HG02884 (cell line): ENCODE measurements at regions not wholly inside any gene's neighbourhood (a gene's known extent, or its start where the extent isn't known, plus 50 kb on each side); places are given as distances from the start of the nearest gene placed in this dataset.

Experiments
- ATAC-seq: cut with Tn5 transposase; IDR thresholded peaks from one replicate; pipeline ENCODE4 v1.9.1; 2021; ENCODE audit warnings: mild to moderate bottlenecking, moderate library complexity; ENCODE audit not compliant: unreplicated experiment

DNA sequence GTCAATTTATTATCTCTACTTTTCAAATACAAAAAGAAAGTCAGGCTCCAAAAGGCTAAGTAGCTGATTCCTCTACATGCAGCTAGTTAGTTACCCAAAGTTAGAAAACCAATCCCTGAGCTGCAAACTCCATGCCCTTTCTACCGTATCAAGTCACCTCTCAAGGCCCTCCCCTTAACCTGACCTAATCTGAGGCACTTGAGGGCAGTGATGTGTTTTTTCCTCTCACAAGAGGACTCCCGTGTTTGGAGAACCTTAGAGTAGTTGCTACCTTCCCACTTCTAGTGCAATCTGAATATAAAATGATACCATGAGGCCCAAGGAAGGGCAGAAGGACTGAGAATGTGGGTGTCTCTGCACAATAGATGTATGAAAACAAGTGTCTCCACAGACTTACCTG is 907.9 kb upstream of the CELF4 start:
- ATAC-seq = no peak

DNA sequence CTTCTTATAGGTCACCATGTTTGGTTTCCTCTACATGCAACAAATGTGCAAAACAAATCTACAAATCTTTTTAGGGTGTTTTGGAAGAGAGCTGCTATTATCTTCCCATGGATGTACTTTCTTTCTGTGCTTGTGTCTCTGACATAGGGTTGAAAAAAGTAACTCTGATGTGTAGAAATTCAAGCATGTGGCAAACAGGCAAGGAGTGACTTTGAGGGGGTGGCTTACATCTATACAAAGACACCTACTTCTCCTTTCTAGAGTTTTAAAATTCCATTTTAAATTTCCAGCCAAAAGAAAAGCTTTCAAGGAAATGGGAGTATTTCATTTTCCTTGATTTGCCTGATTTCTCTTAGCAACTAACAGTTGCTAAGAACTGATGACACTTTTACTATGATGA is 904.8 kb upstream of the CELF4 start:
- ATAC-seq = no peak

DNA sequence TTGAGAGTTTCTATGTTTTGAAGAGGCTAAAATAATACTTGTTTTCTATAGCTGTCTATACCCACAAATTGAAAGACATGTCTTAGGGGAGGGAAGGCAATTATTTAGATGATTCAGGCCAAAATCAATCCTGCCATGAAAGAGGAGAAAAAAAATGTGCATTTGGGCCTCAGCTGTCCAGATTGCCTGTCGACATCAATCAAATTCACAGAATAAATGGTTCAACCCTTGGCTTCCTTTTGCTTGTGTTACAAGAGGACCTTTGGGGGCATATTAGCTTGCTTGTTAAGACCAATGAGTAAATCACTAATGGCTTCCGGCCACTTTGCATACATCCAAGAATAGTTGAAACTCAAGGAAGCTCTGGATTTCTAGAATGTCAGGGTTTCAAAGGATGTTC is 900.8 kb upstream of the CELF4 start:
- no peak for ATAC-seq

DNA sequence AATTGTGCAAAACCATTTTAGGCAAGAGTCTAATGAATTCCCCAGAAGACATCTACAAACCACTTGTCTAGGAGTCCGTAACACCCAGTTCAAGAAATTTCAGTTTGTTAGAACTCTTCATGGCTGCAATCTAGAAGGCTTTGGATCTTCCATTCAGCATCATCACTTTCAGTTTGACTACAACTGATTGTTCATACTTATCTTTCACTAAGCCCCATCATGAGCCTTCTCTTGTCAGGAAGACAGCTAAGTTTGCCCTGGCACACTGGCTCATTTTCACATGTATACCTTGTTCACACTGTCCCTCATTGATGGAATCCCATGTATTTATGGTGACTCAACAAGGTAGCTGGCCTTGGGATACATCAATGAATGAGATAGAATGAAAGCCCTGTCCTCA is 898.4 kb upstream of the CELF4 start:
- ATAC-seq = no peak

DNA sequence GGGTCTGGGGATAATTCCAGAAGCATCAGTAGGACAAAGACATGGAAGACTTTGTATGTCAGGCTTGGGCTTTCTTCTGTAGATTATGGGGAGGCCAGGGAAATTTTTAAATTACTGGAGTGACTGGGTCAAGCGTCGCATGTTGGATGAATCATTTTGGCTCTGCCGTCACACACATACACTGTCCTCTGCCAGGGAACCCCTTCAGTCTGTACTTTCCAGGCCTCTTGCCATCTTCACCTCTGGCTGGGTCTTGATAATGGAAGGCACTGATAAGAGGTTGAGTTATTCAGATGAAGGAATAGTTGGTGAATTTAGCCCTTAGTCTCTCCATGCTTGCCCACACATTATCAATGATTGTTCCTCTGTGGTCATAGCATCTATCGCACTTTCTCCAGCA is 895.1 kb upstream of the CELF4 start:
- ATAC-seq = no peak

DNA sequence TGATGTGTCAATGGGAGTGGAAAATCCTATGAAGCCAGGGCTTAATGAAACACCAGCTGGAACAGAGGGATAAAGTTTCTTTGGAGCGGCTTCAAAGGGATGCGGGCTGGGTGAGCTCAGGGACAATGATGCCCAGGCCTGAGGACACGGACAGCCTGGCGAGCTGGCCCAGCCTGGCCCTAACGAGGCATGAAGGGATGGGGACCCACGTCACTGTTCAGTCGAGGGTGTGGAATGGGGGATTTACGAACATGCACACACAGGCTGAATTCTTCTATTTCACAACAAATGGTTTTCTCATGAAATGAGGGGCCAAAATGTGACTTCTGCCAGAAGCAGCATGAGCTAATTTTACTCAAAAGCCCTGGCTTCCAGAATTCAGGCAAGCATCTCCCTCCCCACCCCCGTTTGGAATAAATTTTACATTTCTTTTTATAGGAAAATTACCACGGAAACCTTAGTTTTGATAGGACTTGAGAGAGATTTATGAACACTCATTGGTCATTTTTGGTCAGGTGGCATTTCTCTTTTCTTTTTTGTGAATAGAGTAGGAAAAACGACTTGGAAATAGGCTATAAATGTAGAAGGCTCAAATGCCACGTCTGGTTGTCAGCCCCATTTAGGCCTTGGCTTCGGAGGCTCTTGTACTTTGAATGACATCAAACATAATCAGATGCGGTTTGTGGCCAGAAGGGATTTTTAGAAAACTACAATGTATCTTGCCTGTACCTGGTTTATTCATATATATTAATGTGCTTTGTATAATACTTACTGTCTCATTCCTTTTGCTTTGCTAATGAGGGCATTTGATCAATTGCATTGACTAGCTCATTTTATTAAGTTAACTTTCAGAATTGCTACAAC is 893.8 kb upstream of the CELF4 start:
- ATAC-seq = no peak

DNA sequence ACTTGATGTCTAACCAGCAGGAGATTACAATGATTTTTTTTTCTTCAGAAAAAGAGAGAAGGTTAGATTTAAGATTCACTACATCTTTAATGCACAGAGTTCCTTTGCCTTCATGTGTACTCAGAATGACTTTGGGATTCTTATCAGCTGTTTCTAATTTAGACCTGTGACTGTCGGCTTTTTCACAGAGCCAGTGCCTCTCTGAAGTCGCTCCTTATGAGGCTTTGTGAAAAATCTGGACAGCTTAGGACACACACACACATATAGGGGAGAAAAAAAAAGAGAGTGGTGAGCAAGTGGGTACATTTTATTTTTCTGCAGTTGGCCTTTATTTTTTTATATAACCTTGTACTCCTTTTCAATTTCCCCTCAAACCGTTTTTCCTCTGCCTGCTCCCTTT is 893.1 kb upstream of the CELF4 start:
- no peak for ATAC-seq

DNA sequence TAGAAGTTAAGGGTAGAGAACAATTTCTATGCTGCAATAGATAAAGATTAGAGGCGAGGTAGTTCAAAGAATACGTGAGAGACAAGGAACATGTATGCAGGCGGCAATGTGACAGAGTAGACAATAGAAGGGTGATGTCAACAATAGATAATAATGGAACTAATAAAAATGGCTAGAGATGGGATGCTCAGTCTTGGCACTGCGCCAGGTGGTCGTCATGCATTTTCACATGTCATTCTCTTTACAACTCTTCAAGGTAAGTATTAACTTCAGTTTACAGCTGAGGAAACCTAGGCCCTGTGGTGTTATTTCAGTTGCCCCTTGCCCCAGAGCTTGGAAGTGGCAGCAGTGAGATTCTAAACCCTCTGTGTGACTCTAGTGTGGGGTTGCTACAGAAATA is 890.7 kb upstream of the CELF4 start:
- ATAC-seq = no peak

DNA sequence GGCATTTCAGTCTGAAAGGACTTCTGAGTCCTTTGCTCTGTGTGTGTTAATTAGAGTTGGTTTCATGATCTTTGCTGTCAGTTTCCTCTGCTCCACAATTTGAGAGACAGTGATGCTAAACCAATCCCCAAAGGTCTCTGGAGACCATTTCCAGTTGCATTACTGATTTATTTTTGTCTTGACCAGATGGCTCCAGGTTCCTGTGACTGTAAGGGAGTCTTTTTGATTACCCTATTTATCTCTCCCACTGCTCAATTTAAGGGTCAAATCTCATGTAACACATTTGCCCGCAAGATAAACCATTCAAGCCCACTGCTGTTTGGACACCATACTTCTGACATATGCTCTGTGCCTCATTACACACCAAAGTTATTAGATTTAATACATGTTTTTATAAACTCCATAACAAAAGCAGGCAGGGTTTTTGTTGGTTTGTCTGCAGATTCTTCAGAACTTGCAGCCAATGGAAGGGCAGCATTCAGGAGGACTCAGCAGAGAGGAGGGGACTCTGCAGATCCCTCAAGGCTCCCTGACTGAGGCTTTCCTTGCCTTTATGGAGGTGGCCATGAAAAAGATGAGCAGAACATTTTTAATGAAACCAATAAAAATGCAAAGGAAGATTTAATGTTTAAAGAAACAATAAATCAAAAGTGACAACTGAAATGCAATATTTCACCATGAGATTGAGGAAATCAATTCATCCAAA is 889.3 kb upstream of the CELF4 start:
- no peak for ATAC-seq

DNA sequence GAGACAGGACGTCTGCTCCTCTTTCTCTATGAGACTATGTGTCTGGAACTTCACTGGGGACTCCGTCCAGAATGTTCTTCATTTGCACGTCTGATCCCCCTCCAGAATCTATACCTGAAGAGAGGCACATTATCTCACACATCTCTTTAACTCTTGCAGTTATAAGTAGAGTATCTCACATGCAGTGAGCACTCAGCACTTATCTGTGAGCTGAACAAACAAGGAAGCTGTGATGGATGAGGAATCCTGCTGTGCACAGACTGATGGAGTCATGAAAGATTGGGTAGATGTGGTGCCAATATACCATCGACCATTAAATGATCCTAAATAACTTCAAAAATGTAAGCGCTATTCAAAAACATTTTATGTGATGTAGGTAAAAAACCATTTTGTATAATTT is 888.3 kb upstream of the CELF4 start:
- no peak for ATAC-seq

DNA sequence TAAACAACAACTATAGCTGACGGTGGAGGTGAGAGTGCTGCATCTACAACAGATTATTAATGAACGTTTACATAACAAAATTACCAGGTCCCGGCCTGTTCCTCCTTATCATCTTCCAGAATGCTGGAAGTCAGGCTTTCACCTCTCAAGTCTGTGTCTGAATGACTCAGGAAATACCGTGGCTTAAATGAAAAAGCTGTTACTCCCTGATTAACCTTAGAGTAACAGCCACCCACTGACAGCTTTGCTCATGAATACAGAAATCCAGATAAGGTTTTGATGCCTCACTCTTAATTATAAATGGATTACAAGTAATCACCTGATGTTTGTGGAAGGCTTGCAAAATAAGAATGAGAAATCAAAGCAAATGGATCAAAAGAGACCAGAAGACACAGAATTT is 885.3 kb upstream of the CELF4 start:
- ATAC-seq = no peak

DNA sequence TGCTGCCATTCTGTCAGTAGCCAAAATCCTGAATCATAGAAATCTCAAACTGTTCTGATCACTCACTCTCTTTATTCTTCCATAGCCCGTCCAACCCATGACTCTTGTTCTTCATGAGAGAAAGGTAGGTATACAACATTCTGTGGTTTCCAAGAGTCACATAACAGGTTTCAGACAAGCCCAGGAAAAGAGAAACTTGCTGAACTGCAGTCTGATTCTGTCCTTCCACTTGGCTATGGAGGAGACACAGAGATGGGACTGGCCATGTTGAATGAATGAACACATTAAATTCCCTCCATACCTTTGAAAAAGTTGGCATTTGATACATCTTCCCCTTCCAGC is 880.2 kb upstream of the CELF4 start:
- ATAC-seq = no peak

DNA sequence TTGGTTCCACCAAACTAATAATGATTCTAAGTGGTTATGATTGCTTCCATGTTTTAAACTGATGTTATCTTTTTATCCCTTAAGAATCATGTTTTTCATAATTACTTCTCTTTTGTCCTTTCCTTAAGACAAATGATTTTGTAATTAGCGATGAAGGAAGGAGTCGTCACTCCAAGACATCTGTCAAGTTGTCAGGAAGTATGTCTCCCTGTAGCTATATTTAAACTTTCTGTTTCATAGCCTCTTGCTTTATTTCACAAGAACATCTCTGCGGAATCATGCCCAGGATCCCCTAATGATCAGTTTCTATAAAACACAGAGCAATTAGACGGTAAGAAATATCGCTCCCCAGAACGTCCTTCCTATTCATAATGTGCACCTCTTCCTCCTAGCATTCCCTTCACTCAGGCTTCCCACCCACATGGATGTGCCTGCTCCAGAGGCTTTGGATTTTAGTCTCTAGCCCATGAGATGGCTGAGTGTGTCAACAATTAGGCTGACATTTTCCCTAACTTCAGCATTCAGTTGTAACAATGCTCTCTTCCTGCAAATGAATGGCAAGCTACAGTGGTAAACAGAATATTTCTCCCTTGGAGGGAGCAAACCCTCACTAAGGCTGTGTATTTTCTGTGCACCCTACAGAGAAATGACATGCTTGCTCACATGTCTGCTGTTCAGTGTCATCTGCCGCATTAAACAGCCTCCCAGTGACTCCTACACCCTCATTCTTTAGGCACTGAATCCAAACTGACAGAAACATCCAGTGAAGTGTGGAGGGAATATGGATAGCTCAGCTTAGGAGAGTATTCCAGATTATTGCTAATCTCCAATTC is 879.6 kb upstream of the CELF4 start:
- no peak for ATAC-seq

DNA sequence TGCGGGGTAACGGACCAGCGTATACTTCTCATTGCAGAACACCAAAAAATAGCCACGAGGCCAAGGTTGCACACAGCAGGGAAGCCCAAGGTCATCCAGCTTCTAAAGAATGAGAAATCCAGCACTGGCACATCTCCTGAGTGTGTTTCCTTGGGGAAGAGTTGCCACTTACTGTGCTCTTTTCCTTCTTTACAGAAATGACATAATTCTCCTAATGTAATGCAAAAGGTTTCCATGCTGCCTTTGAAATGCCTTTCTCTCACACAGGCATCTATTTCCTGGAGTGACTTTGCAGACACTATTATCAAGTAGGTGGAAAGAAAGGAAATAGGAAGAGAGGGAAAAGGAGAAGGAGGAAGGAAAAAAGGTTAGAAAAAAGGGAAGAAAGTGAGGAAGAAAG is 862.1 kb upstream of the CELF4 start:
- ATAC-seq = no peak

DNA sequence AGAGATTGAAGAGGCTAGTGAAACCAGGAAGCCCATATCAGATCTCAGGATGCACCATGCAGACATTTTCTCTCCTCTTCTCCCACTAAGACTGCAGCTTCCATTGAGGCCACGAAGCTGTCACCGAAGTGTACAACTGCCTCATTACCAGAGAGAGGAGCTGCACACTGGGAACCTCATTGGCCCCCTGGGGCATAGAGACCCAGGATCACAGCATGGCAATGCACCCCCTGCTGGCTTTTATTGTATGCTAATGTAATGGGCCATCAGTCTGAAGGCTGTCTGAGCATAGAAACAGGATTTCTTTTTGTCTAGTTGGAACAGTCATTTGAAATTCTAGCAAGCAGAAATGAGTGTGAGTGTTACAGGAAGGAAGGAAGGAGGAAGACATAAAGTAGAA is 861.6 kb upstream of the CELF4 start:
- ATAC-seq = no peak

DNA sequence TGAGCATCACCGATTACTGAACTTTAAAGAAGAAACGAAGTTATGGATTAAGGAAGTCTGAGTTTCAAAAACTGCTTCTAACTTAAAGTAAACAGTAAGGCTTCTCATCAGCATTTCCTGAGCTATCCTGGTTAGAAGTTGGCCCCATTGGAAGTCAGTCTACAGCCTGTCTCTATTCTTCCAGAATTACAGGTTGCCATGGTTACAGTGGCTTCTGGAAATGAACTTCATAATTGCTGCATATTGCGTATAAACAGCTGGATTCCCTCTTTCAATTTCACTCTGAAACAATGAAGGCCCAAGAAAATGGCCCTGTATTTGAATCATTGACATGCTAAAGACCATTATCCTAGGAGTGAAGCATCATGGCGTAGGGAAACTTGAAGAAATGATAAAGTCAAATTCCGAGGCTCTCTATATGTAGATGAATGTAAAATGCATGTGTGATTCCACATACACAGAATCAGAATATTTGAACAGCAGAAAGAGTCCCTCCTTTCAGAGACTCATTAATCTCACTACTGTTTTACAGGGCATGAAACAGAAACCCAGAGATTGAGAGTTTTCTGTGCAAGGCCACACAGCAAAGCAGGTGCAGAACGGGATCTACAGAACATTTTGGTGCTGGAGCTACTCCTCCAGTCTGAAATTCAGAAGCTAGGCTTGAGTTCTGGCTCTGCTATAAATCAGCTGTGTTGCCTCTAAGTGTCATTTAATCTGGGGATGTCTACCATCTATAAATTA is 856.4 kb upstream of the CELF4 start:
- ATAC-seq = no peak

DNA sequence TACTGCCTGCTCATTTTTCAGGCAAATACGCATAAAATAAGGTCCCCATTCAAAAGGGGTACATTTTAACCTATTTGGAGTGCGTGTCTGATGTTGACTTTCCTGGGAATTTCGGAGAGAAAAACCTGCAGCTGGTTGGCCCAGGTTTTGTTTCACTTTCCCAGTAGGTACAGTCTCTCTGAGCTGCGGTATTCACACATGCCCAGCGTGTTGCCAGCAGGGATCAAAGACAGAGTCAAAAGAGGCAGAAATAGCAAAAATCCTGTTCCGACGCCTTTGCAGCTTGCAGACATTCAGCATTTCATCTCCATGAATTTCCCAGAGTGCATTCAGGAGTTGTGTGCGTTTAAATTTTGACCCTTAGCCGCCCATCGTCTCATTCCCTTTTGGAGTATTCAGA is 855.4 kb upstream of the CELF4 start:
- no peak for ATAC-seq

DNA sequence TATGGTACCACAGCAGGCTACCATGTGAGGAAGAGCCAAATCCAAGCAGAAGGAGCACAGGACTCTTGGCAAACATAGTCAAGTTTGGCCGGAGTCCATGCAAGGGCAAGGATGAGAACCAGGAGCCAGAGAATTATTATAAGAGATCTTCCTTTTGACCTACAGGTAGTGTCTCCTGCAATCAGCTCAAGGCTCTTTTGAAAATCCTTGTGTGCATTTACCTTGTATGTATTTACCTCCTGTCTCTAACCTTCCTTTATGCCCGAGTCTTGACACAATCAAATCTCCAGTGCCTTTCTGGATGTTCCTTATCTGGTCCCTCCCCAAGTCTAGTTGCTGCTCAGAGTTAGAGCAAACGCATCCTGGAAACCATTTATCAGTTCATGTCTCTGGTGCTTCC is 855.0 kb upstream of the CELF4 start:
- ATAC-seq = no peak

DNA sequence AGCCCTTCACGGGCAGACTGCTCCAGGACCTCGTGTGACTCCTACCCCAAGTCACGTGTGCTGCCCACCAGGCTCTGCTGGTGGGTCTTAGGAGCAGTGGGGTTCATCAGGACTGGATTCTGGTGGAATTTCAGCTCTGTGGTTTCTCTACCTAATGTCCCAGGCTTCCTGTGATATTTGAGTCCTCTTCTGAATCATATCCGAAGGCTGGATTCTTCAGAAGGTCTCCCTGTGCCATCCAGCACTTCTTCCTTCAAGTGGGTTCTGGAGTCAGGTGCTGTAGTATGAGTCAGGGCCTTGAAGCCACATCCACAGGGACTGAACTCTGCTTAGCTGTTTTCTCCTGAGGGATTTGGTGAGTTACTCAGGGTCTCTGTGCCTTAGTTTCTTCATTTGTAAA is 850.2 kb upstream of the CELF4 start:
- ATAC-seq = no peak

DNA sequence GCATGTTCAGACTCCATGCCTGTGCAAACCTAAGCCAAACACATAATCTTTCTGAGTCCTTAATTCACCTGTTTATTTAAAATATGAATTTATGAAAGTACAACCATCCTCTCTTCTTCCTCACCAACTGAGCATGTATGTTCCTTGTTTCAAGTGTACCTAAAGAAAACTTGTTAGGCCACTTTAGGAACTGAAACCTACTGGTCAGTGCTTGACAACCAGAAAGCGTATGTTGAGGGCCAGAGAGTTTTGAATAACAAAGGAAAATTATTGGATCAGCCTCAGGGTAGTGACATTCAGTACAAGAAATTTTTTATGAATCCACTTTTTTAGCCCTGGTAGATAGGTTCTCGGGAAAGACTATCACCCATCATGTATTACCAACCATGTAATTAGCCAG is 847.6 kb upstream of the CELF4 start:
- no peak for ATAC-seq

DNA sequence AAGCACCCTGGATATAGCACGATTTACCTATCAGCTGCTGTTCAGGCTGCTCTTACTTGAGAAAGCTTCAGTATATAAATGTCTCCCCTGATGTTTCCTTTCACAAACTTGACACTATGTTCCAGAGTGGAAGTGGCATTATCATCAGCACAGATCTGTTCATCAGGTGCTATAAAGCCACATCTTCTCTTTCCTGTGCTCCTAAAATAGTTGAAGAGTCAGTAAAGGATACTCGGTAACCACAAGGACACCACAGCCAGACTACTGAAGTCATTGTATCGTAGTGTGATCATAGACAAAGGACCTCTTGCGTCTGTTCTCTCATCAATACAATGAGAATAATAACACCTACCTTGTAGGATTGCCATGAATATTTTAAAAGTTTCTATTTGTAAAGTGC is 841.0 kb upstream of the CELF4 start:
- no peak for ATAC-seq
